Hematopoietic multipotent progenitor cell treated with erythropoietin and hydrocortisone succinate and interleukin-3 and kit ligand, for 15 days (in vitro differentiated cells): ENCODE measurements at regions not wholly inside any gene's neighbourhood (a gene's known extent, or its start where the extent isn't known, plus 50 kb on each side); places are given as distances from the start of the nearest gene placed in this dataset.

Experiments
- DNase-seq: peaks from one replicate; pipeline ENCODE4 v3.0.0-alpha.2; 2015; ENCODE audit warnings: low spot score

DNA sequence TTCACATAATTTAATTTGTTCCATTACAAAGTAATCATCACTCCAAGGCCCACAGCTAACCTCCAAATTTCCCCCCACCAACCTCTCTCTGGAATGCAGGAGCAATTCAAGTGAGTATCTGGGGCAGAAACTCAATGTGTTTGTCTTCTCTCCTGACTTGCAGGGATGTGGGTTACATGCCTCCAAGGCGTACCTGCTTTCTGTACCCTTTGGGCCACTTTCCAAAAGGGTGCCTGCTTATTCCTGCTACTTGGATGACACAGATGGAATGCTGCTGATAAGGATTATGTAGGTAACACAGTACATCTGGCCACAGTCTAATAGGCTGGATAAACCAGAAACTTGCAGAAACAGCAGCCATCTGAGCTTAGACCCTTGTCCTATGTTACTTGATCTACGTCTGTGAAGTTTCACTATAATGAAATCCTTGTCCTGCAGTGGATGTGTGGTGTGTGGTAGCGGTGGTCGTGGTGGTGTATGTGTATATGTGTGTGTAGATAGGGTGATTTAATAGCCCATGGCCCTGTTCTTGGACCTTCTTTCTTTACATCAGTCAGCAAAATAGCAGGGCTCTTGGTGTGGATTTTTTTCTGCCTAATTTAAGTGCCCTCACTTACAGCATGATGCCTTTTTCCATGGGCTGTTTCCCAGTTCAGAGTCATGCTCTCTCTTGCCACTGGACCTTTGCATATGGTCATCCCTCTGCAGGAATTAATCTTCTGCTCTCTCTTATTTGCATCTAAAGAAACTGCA is 175.9 kb downstream of the ZDHHC21 start:
- DNase-seq = no peak

DNA sequence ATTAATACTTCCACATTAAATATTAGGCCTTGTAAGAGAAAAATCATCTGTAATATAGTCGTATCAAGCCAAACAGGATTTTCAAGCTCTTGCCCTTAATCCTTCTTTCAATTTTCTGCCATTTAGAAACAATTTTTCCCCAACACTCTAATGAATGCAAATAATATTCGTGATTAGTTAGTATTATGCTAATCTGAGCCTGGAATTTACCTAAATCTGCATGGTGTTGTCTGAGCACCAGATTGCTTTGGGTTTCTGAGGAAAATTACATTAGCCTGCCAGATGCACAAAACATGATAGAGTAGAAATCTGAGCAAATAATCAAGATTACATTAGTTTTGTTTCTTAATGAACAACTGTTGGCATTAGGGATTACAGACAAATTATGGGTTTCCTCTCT is 176.6 kb downstream of the ZDHHC21 start:
- no peak for DNase-seq

DNA sequence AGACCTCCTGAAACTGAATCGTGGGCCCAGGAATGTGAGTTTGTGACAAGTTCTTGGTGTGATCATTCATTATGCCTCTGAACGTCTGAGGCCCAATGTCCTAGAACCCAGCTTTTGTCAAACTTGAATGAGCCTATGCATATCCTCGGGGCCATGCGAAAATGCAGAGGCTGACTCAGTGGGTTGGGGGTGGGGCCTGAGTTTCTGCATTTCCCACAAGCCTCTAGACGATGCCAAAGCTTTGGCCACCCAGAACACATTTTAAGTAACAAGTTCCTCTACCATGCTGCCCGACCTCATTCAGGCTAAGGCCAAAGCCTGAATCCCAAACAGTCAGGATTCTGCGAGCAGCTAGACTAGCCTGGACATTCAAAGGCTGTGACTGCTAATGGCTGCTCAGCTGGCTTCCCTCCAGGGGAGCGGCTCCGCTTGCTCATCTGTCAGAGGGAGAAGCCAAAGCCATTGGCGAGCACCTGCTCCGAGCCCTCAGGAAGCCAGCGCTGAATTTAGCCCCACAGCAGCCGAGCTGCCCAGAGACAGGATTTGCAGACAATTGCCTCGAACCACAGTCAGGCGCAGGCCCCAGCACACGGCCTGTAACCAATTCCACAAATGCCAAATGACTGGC is 177.5 kb downstream of the ZDHHC21 start:
- DNase-seq = no peak

- no peak for DNase-seq
Observed at GRCh38 chr9:14515049-14515448, 178.2 kb downstream of the ZDHHC21 start.

DNA sequence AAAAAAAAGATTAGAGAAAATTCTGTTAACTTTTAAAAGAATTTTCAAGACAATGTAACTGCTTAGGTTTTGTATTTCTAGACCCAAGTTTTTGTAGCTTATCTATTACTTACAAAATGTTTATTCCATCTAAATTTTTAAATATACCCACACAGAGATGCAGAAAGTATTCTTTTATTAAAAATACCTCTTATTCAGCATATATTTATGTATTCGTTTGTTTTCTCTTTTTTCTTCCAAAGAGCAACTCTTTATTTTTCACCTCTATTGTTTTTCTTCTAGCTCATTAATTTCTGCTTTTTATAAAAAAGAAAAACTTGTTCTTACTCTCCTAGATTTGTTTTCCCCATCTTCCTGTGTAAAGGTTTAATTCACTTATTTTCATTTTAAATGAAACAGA is 180.3 kb downstream of the ZDHHC21 start:
- DNase-seq = no peak

DNA sequence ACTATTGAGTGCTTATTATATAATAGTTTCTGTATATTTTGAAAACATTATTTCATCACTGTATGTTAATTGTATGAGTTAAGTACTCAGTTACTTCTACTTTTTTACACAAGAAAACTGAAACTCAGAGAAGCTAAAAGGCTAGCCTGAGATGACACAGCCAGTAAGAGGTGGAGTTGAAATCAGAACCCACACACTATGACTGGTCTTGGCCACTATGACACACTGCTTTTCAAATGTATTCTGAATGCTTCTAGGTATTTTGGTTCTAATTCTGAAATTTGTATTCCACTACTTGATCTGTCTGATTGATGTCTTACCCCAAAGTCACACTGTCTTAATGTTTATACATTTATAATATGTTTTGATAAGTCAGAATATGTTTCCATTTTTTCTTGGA is 181.8 kb downstream of the ZDHHC21 start:
- DNase-seq = no peak

- no peak for DNase-seq
Observed at GRCh38 chr9:14508884-14509283, 184.3 kb downstream of the ZDHHC21 start.

DNA sequence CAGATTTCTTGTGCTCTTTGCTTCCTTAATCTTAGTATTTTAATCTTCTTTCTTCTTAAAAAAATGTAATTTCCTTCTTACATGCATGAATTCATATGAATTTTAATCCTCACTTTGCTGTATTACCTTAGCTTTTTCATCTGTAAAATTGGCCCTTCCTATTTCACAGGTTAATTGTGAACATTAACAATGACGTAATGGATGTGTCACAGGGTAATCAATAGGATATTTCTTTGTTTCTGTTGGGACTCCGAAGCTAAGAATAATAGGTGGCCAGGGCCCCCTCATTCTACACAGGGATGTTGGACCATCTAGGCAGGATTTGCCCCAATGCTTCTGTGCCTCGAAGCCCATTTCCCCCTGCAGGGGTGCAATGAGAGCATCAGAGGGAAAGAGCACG is 187.4 kb upstream of the NFIB start:
- DNase-seq = no peak

DNA sequence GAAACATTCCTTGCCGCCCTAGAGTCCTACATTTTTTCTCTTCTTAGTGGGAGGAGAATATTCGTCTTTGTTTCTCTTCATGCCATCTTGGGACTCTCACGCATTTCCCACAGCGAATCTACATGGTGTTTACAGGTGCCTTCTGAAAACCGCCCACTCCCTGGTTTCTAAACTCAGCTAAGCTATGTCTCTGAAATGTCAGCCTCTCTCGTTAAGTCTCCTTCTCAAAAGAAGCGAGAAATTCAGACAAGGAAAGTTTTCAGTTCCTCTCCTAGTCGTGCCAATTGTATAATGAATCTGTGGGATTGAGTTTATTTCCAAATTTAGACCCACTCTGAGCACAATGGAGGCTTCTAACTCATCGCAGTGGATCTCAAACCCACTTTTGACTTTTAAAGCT is 186.8 kb upstream of the NFIB start:
- DNase-seq = no peak

DNA sequence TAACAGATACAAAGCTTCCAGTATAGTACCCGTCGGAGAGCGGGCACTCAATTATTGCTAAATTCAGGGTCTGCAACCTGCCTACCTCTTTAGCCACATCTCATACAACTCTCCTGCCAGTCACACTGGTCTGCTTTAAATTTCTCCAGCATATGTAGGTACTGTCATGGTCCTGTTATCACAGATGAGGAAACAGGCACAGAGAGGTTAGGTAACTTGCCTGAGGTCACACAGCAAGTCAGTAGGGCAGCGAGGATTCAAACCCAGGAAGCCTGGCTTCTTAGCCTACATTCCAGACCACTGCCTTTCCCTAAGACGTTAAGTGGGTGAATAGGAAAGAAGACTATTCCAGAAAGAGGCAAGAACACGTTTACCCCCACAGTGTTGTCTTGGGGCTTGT is 186.0 kb upstream of the NFIB start:
- no peak for DNase-seq

DNA sequence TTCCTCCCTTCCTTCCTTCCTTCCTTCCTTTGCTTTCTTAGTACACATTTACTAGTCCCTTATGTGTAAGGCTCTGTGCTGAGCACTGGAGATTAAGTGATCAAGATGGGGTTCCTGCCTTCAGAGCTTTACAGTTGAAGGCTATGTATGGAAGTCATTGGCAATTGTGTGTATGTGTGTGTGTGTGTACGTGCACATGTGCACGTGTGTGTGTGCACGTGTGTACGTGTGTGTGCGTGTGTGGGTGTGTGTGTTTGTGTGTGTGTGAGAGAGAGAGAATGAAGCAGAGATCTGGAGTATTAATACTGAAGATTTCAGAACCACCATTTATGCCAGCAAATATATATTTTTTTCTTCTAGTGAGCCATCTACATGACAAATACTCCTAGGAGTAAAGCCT is 184.9 kb upstream of the NFIB start:
- DNase-seq = no peak

- no peak for DNase-seq
Observed at GRCh38 chr9:14497476-14497875, 183.5 kb upstream of the NFIB start.

DNA sequence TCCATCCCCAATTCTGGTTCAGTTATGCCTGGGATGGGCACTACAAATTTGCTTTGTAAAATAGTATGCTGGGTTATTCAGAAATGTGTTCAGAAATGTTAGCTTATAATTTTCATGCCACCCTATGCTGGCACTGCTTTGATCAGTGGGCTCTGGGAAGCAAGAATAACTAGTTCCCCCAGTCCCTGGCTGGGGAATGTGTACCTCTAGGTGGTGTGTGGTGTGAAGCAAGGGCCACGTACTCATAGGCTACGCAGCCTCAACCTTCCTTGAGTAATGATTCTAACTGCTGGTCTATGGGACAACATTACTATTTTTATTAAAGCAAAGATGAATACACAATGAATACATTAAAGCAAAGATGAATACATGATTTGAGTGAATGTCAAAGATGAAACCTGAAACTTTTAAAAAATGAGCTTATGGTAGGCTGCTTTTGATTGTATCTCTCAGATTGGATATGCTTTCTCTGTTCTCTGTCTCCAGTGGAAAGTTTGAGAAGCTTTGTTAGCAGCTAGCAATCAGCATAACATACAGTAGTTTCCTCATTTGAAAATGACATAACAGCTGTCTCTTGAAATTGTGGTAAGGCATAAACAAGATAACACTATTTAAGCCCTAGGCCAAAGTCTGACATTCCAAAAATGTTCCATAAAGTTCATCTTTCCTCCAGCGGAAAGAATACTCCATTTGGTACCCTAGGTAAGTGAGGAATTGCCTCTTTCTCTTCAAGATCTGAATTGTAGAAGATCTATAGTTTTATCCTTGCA is 174.7 kb upstream of the NFIB start:
- no peak for DNase-seq

- no peak for DNase-seq
Observed at GRCh38 chr9:14487547-14488185, 173.7 kb upstream of the NFIB start.

DNA sequence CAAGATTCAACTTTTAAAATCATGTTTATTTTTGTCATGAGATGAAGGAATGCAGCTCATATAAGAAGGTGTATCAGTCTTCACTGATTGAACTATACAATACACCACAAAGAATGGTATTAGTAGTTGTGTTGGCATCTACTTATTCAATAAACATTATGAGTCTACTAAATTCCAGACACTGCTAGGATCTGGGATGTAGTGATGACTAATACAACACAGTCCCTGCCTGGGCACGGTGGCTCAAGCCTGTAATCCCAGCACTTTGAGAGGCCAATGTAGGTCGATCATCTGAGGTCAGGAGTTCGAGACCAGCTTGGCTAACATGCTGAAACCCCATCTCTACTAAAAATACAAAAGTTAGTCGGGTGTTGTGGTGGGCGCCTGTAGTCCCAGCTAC is 171.4 kb upstream of the NFIB start:
- no peak for DNase-seq

DNA sequence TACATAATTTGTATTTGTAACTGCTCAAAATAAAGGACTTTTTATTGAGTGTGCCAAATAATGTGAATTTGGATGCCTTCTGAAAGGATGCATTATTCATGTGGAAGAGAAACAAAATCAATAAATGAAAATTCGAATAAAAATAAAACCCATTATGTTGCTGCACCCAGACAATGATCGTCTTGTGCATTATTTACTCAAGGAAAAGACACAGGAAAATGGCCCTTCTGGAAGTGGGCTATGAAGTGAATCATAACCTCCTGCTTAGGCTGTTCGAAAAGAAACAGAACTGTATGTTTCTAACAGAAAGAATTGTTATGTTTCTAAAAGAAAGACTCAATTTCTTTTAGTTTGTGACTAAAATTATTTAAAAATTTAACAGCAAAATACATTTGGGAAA is 168.9 kb upstream of the NFIB start:
- no peak for DNase-seq

- no peak for DNase-seq
Observed at GRCh38 chr9:14480526-14480925, 166.6 kb upstream of the NFIB start.

DNA sequence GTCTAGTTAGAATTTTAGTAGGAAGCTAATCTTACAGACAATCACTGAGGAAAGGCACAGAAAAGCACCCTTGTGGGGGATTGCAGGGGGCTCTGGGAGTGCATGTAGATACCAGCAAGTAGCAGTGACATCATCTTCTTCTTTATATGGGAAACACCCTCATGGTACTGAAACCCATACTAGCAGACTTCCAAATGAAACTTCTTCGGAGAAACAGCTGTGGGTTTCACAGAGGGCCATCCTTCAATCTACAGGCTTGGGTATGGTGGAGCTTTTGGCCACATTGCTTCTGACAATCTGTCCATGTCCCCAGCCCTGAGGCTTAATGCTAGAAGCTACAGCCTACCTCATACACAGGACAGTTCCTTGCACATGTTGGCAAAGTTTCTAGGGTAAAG is 165.2 kb upstream of the NFIB start:
- no peak for DNase-seq

DNA sequence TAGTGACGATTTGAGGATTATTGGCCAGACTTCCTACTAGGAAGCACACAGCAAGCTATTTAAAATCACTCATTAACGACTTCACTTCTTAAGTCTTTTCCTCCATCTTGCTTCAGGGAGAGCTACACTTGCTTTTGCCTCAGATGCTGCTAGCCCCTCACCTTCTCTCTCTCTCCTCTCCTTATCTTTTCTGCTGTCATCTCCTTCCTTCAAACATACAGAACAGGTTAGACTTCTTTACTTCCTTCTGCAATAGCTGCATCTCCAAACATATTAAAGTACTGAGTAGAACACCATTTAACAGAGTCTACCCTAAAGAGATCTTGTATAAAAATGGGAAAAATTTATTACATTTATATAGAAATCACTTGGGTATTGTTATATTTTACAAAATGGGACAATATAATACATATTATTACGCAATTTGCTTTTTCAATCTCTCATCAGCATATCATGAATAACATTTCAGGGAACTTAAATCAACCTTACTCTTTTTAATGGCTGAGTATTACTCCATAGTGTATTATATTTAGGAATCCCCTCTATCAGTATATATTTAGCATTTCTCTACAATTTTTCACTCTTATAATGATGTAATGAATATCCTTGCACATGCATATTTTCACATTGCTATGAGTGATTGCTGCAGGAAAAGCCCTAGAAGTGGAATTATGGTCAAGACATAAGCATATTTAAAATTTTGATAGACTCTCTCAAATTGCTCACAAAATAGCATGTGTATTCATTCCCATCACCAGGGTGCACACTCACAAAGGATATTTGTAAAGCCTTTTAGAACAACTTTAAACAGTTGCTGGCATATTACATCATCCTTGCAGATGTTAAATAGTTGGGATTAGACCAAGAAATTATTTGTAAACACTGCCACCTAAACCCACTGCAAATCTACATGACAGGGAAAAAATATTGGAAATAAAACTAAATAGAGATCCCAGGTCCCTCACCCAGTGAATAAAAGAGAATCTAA is 164.5 kb upstream of the NFIB start:
- no peak for DNase-seq

DNA sequence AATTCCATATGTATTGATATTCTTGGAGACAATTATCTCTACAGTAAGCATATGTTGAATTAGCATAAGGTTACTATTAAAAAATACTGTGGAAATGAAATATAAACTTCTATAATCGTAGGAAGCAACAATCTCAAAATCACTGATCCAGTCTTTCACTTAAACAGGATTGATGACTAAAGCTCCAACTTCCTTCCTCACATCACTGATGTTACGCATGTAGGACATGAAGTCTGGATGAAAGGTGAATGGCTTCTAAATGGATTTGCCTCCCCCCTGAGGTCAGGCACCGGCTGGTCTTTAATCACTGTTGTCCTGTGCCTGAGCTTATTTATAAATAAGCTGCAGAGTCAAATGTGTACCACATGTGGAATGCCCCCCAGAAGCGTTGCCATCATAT is 157.1 kb upstream of the NFIB start:
- DNase-seq = no peak

DNA sequence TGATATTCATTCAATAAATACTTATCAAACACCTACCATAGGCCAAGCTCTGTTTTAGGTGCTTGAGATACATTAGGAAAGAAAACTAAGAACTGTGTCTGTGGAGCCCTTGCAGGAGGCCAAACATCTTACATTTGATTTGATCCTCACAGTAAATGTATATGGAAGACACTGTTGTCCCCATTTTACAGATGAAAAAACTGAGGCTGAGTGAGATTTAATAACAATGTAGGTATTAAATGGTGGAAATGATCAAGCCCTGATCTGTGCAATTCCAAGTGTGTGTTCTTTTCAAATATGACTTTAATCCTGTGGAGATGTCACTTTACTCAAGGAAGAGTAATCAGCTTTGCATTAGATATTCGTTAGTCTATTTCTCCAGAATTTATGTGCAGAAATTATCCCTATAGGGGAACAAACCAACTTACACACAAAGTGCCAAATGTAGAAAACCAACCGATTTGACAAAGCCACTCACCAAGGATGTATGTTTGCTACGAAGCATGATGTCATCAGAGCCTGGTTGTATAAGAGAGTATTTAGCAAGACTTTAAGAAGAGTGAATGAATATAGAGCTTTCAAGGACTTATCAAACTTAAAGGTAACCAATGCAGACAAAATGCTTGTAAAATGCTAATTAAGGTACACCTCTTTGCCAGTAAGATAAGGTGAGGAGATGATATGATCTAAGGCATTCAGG is 153.9 kb upstream of the NFIB start:
- DNase-seq = no peak
